ENCODE measurements at regions not wholly inside any gene's neighbourhood (a gene's known extent, or its start where the extent isn't known, plus 50 kb on each side); places are given as distances from the start of the nearest gene placed in this dataset.

DNA sequence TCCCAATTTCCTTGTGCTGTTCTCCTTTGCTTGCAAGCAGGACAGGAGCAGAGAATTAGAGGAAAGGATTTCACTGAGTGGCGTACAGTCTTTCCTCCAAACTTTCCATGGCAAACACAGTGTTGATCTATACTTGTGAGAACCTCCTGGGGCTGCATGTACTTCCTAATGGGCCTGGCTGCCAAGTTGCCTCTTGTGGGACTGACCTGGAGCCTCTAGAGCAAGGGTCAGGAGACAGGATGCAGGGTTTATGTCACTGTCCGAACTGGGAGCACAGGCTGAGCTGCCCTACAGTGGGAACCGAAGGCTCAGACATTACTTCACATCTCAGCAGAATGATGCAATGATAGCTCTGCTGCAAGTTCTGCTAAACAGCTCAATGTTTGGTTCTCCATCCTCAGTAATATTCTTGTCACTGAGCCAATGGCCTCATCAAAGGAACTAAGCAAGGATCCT is 102.3 kb downstream of the ENC1 start:
- TF ChIP-seq, protein P1, sequence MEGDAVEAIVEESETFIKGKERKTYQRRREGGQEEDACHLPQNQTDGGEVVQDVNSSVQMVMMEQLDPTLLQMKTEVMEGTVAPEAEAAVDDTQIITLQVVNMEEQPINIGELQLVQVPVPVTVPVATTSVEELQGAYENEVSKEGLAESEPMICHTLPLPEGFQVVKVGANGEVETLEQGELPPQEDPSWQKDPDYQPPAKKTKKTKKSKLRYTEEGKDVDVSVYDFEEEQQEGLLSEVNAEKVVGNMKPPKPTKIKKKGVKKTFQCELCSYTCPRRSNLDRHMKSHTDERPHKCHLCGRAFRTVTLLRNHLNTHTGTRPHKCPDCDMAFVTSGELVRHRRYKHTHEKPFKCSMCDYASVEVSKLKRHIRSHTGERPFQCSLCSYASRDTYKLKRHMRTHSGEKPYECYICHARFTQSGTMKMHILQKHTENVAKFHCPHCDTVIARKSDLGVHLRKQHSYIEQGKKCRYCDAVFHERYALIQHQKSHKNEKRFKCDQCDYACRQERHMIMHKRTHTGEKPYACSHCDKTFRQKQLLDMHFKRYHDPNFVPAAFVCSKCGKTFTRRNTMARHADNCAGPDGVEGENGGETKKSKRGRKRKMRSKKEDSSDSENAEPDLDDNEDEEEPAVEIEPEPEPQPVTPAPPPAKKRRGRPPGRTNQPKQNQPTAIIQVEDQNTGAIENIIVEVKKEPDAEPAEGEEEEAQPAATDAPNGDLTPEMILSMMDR (conservative IDR thresholded peaks at IDR 0.05; ENCODE audit: low read depth, low read length) = no peak
- TF ChIP-seq EZH2phosphoT487 (IDR thresholded peaks at IDR 0.05; ENCODE audit: borderline replicate concordance, low read length) = no peak
